GM23338 (cell line): ENCODE measurements at regions not wholly inside any gene's neighbourhood (a gene's known extent, or its start where the extent isn't known, plus 50 kb on each side); places are given as distances from the start of the nearest gene placed in this dataset.

Source experiments
- ATAC-seq: fragments of 200-7000 bp; cut with Tn5 transposase; 3 replicates; pipeline ENCODE4 v1.9.1; 2020
- DNase-seq: peaks from one replicate; pipeline ENCODE4 v3.0.0-alpha.2; 2015; ENCODE audit warnings: low spot score
- H2AFZ ChIP-seq: fragments of 200-600 bp; sonication (generic); 2 replicates; pipeline ENCODE4 v1.8.0; 2016; ENCODE audit warnings: antibody characterized with exemption, mild to moderate bottlenecking, moderate library complexity
- H3F3A ChIP-seq: fragments of 200-600 bp; sonication (generic); replicated peaks from 2 replicates; pipeline ENCODE4 v1.8.0; 2017; ENCODE audit warnings: antibody characterized with exemption, mixed run types, low read depth
- H3K27ac ChIP-seq: fragments of 200-600 bp; sonication (generic); 2 replicates; pipeline ENCODE4 v1.6.1; 2016; ENCODE audit warnings: low read depth
- H3K27me3 ChIP-seq: fragments of 200-600 bp; sonication (generic); 2 replicates; pipeline ENCODE4 v1.8.0; 2016; ENCODE audit warnings: mild to moderate bottlenecking, mixed run types, moderate library complexity; ENCODE audit not compliant: insufficient read depth
- H3K36me3 ChIP-seq: fragments of 200-600 bp; sonication (generic); 2 replicates; pipeline ENCODE4 v1.8.0; 2016; ENCODE audit warnings: mild to moderate bottlenecking; ENCODE audit not compliant: insufficient read depth
- H3K4me1 ChIP-seq: fragments of 200-600 bp; sonication (generic); 2 replicates; pipeline ENCODE4 v1.8.0; 2016; ENCODE audit warnings: mild to moderate bottlenecking, moderate library complexity; ENCODE audit not compliant: insufficient read depth
- H3K4me2 ChIP-seq: fragments of 200-600 bp; sonication (generic); 2 replicates; pipeline ENCODE4 v1.7.1; 2017; ENCODE audit warnings: mixed run types
- H3K4me3 ChIP-seq: fragments of 200-600 bp; sonication (generic); 2 replicates; pipeline ENCODE4 v1.6.1; 2016; ENCODE audit warnings: mixed run types
- H3K79me2 ChIP-seq: fragments of 200-600 bp; sonication (generic); replicated peaks from 2 replicates; pipeline ENCODE4 v1.8.0; 2017; ENCODE audit warnings: mild to moderate bottlenecking; ENCODE audit not compliant: insufficient read depth
- H3K9me2 ChIP-seq: fragments of 200-600 bp; sonication (generic); 2 replicates; pipeline ENCODE4 v1.8.0; 2017; ENCODE audit not compliant: insufficient read depth
- H4K20me1 ChIP-seq: fragments of 200-600 bp; sonication (generic); replicated peaks from 2 replicates; pipeline ENCODE4 v1.8.0; 2017; ENCODE audit warnings: mild to moderate bottlenecking; ENCODE audit not compliant: insufficient read depth
- H3K27ac Mint-ChIP-seq: 2 replicates; pipeline ENCODE4 v1.8.0; 2020; ENCODE audit warnings: inconsistent platforms, mild to moderate bottlenecking, moderate library complexity, mixed read lengths
- H3K27me3 Mint-ChIP-seq: 3 replicates; pipeline ENCODE4 v1.8.0; 2022; ENCODE audit warnings: low read depth, mild to moderate bottlenecking, moderate library complexity, mixed read lengths, inconsistent platforms; ENCODE audit not compliant: insufficient read depth, poor library complexity
- H3K36me3 Mint-ChIP-seq: 3 replicates; pipeline ENCODE4 v1.8.0; 2021; ENCODE audit warnings: low read depth, mild to moderate bottlenecking, inconsistent platforms, moderate library complexity, mixed read lengths
- H3K4me1 Mint-ChIP-seq: 3 replicates; pipeline ENCODE4 v1.8.0; 2020; ENCODE audit warnings: mild to moderate bottlenecking, inconsistent platforms, mixed read lengths
- H3K4me3 Mint-ChIP-seq: 3 replicates; pipeline ENCODE4 v1.8.0; 2021; ENCODE audit warnings: moderate library complexity, mild to moderate bottlenecking, inconsistent platforms, mixed read lengths
- H3K9me3 Mint-ChIP-seq: 3 replicates; pipeline ENCODE4 v1.8.0; 2020; ENCODE audit warnings: moderate library complexity, mild to moderate bottlenecking, inconsistent platforms, mixed read lengths
- EZH2phosphoT487 ChIP-seq: fragments of 200-600 bp; sonication (generic); IDR thresholded peaks from one replicate; pipeline ENCODE4 v1.8.1; 2018; ENCODE audit warnings: antibody characterized with exemption; ENCODE audit not compliant: unreplicated experiment
- REST ChIP-seq: IDR thresholded peaks from one replicate; pipeline ENCODE4 v1.6.1; 2018; ENCODE audit warnings: antibody characterized with exemption; ENCODE audit not compliant: unreplicated experiment
- STAT1 ChIP-seq: IDR thresholded peaks from one replicate; pipeline ENCODE4 v1.6.1; 2016; ENCODE audit warnings: antibody characterized with exemption; ENCODE audit not compliant: unreplicated experiment
- ZNF331 ChIP-seq: fragments of 250-450 bp; sonication (Bioruptor Pico); IDR thresholded peaks from 2 replicates; pipeline ENCODE4 v1.5.0; 2020; ENCODE audit warnings: low read depth, mild to moderate bottlenecking, moderate library complexity
- TF ChIP-seq, protein P1 (sequence below): IDR thresholded peaks from 2 replicates; pipeline ENCODE4 v1.6.1; 2016; ENCODE audit warnings: antibody characterized with exemption
- TF ChIP-seq, protein P2 (sequence below), 2 experiments: fragments of 200-600 bp in 1 of 2; sonication (generic) in 1 of 2; conservative IDR thresholded peaks; 2 replicates each; pipeline versions ENCODE4 v1.5.1 to v1.6.1; 2016 to 2017; ENCODE audit warnings: antibody characterized with exemption in 2 of 2, low read depth in 2 of 2, mild to moderate bottlenecking in 2 of 2, moderate library complexity in 1 of 2

GRCh38 chr3:166810741-166811445 is 569.2 kb downstream of the ZBBX start:
- Histone ChIP-seq H2AFZ (peak overlapping the region; percentile 63; the same call in 1 of the 2 replicates), H3K79me2 (no peaks in the 10 kb centered on the region), H3K4me1 (no peaks in the 10 kb centered on the region), H3K9me2 (peaks cover 6% of the 10 kb centered on the region; the same call in 1 of the 2 replicates), H3K27me3 (no peaks in the 10 kb centered on the region), H3K36me3 (no peaks in the 10 kb centered on the region), H3F3A (no peaks in the 10 kb centered on the region), H3K4me2 (no peak overlapping the region), H3K4me3 (no peak overlapping the region), H3K27ac (no peak overlapping the region), H4K20me1 (no peaks in the 10 kb centered on the region)
- no peak overlapping the region for H3K4me3 Mint-ChIP-seq
- DNase-seq (no peak), ATAC-seq (no peak)
- H3K27ac Mint-ChIP-seq, result no peak overlapping the region
- no peaks in the 10 kb centered on the region for H3K36me3 Mint-ChIP-seq
- TF ChIP-seq EZH2phosphoT487 (no peak), STAT1 (no peak), REST (no peak)
- no peaks in the 10 kb centered on the region for H3K4me1 Mint-ChIP-seq
- peaks cover 6% of the 10 kb centered on the region; the same call in 2 of the 3 replicates for H3K9me3 Mint-ChIP-seq
- H3K27me3 Mint-ChIP-seq, result no peaks in the 10 kb centered on the region

- peaks cover 11% of the 10 kb centered on the region; the same call in 1 of the 2 replicates for H3K9me2 ChIP-seq
- no peak overlapping the region for H3K27ac ChIP-seq
- no peak overlapping the region for H3K4me3 ChIP-seq
- ATAC-seq (no peak), DNase-seq (no peak)
- no peaks in the 10 kb centered on the region for H3K4me1 Mint-ChIP-seq
- no peak overlapping the region for H3K27ac Mint-ChIP-seq
- no peaks in the 10 kb centered on the region for H3F3A ChIP-seq
- H3K36me3 ChIP-seq, result no peaks in the 10 kb centered on the region
- no peaks in the 10 kb centered on the region for H4K20me1 ChIP-seq
- no peaks in the 10 kb centered on the region for H3K27me3 ChIP-seq
- TF ChIP-seq, protein P1, sequence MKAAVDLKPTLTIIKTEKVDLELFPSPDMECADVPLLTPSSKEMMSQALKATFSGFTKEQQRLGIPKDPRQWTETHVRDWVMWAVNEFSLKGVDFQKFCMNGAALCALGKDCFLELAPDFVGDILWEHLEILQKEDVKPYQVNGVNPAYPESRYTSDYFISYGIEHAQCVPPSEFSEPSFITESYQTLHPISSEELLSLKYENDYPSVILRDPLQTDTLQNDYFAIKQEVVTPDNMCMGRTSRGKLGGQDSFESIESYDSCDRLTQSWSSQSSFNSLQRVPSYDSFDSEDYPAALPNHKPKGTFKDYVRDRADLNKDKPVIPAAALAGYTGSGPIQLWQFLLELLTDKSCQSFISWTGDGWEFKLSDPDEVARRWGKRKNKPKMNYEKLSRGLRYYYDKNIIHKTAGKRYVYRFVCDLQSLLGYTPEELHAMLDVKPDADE, result no peak
- TF ChIP-seq STAT1 (no peak), ZNF331 (CRISPR knock-in tag) (no peak), REST (no peak)
- TF ChIP-seq, protein P2, sequence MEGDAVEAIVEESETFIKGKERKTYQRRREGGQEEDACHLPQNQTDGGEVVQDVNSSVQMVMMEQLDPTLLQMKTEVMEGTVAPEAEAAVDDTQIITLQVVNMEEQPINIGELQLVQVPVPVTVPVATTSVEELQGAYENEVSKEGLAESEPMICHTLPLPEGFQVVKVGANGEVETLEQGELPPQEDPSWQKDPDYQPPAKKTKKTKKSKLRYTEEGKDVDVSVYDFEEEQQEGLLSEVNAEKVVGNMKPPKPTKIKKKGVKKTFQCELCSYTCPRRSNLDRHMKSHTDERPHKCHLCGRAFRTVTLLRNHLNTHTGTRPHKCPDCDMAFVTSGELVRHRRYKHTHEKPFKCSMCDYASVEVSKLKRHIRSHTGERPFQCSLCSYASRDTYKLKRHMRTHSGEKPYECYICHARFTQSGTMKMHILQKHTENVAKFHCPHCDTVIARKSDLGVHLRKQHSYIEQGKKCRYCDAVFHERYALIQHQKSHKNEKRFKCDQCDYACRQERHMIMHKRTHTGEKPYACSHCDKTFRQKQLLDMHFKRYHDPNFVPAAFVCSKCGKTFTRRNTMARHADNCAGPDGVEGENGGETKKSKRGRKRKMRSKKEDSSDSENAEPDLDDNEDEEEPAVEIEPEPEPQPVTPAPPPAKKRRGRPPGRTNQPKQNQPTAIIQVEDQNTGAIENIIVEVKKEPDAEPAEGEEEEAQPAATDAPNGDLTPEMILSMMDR (conservative IDR thresholded peaks at IDR 0.05; ENCODE audit: low read depth in 2 of 2), result no peak
- no peaks in the 10 kb centered on the region for H3K36me3 Mint-ChIP-seq
- H3K9me3 Mint-ChIP-seq, result peaks cover 9% of the 10 kb centered on the region
- H3K79me2 ChIP-seq, result no peaks in the 10 kb centered on the region
- H3K4me2 ChIP-seq, result no peak overlapping the region
- H3K27me3 Mint-ChIP-seq, result peaks cover 3% of the 10 kb centered on the region
- H3K4me1 ChIP-seq, result no peaks in the 10 kb centered on the region
- no peak overlapping the region for H3K4me3 Mint-ChIP-seq
- no peak overlapping the region for H2AFZ ChIP-seq
Observed at GRCh38 chr3:166809520-166809919, 570.6 kb downstream of the ZBBX start.
